Thoracic aorta (tissue), 2 donors: ENCODE measurements at regions not wholly inside any gene's neighbourhood (a gene's known extent, or its start where the extent isn't known, plus 50 kb on each side); places are given as distances from the start of the nearest gene placed in this dataset.

Source experiments
- ATAC-seq: fragments of 150-250 bp; one replicate; pipeline ENCODE4 v1.8.0; 2017; ENCODE audit warnings: low read depth; ENCODE audit not compliant: insufficient number of reproducible peaks, low FRiP score
- DNase-seq: peaks from one replicate; pipeline ENCODE4 v3.0.0-alpha.2; 2020; ENCODE audit warnings: low spot score
- H3K27ac ChIP-seq, 2 donors: fragments of 200-600 bp; sonication (generic); 1 replicate in 1 of 2; 2 replicates in 1 of 2; pipeline ENCODE4 v1.5.1; 2016; ENCODE audit warnings: mild to moderate bottlenecking in 2 of 2, moderate library complexity in 2 of 2
- H3K27me3 ChIP-seq: fragments of 200-600 bp; sonication (generic); replicated peaks from 2 replicates; pipeline ENCODE4 v1.6.0; 2016; ENCODE audit warnings: mild to moderate bottlenecking; ENCODE audit not compliant: insufficient read depth
- H3K36me3 ChIP-seq: fragments of 200-600 bp; sonication (generic); one replicate; pipeline ENCODE4 v1.5.1; 2016
- H3K4me1 ChIP-seq, 2 donors: fragments of 200-600 bp; sonication (generic); 1 replicate in 1 of 2; 2 replicates in 1 of 2; pipeline versions ENCODE4 v1.5.1 to v1.6.0; 2016; ENCODE audit warnings: low read depth in 2 of 2, mild to moderate bottlenecking in 1 of 2; ENCODE audit not compliant: control insufficient read depth in 1 of 2
- H3K4me3 ChIP-seq: fragments of 200-600 bp; sonication (generic); 2 replicates; pipeline ENCODE4 v1.5.1; 2016; ENCODE audit warnings: mild to moderate bottlenecking
- H3K9me3 ChIP-seq: fragments of 200-600 bp; sonication (generic); 2 replicates; pipeline ENCODE4 v1.5.1; 2016
- TF ChIP-seq, protein P1 (sequence below): fragments of 200-600 bp; sonication (generic); IDR thresholded peaks from one replicate; pipeline ENCODE4 v1.5.1; 2019; ENCODE audit warnings: antibody characterized with exemption

DNA sequence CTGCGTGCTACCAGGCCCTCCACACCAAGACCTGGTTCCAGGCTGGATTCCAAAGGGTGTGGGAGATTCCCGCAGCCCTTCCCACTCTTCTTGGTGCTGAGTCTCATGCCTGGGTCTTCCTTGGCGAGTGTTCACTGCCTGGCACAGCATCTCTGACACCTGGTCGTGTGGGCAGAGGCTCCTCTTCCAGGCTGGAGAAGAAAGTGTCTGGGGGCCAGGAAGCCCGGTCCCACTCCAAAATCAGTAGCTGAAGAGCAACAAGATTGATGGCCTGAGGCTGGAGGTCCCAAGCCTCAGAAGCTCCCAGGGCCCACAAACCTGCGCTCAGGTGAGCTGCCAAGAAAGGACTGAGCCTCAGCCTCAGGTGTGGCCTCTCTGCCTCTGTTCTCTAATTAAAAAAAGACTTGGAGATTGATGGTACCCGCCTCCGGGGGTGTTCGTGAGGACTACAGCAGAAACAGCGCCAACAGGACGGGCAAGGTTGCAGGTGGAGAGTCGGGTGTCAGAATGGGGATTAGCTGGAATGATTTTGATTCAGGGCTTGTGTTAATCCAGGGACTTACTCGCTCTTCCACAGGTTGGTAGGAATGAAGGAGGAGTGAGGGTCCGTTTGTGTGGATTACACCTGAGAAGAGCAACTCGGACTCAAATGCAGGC is 217.5 kb downstream of the TEX29 start:
- no peaks in the 10 kb centered on the region for H3K9me3 ChIP-seq
- no peak overlapping the region for H3K4me3 ChIP-seq
- DNase-seq (no peak), ATAC-seq (no peak)
- H3K36me3 ChIP-seq = no peaks in the 10 kb centered on the region
- no peaks in the 10 kb centered on the region for H3K4me1 ChIP-seq
- no peak overlapping the region for H3K27ac ChIP-seq
- H3K27me3 ChIP-seq = no peaks in the 10 kb centered on the region
- TF ChIP-seq, protein P1, sequence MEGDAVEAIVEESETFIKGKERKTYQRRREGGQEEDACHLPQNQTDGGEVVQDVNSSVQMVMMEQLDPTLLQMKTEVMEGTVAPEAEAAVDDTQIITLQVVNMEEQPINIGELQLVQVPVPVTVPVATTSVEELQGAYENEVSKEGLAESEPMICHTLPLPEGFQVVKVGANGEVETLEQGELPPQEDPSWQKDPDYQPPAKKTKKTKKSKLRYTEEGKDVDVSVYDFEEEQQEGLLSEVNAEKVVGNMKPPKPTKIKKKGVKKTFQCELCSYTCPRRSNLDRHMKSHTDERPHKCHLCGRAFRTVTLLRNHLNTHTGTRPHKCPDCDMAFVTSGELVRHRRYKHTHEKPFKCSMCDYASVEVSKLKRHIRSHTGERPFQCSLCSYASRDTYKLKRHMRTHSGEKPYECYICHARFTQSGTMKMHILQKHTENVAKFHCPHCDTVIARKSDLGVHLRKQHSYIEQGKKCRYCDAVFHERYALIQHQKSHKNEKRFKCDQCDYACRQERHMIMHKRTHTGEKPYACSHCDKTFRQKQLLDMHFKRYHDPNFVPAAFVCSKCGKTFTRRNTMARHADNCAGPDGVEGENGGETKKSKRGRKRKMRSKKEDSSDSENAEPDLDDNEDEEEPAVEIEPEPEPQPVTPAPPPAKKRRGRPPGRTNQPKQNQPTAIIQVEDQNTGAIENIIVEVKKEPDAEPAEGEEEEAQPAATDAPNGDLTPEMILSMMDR = no peak

DNA sequence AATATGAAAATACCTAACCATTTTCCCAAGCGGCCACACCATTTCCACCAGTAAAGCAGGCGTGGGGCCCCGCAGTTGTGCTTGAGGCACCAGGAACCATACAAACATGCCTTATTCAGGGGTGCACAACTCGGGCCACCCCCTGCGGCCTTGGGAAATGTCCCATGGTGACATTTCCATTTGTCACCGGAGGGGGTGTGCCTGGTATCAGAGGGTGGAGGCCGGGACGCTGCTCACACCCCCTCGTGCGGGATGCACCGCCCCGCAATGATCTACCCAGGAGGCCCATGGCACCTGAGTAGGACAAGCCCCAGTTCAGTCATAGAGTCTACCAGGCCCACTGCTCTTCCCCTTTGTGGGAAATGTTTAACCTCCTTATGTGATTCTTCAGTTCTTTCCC is 218.8 kb downstream of the TEX29 start:
- H3K27ac ChIP-seq = no peak overlapping the region
- ATAC-seq = no peak
- no peaks in the 10 kb centered on the region for H3K9me3 ChIP-seq
- H3K27me3 ChIP-seq = no peaks in the 10 kb centered on the region
- no peaks in the 10 kb centered on the region for H3K36me3 ChIP-seq
- no peaks in the 10 kb centered on the region for H3K4me1 ChIP-seq
- no peak overlapping the region for H3K4me3 ChIP-seq
- DNase-seq = no peak
- TF ChIP-seq, protein P1 = no peak

DNA sequence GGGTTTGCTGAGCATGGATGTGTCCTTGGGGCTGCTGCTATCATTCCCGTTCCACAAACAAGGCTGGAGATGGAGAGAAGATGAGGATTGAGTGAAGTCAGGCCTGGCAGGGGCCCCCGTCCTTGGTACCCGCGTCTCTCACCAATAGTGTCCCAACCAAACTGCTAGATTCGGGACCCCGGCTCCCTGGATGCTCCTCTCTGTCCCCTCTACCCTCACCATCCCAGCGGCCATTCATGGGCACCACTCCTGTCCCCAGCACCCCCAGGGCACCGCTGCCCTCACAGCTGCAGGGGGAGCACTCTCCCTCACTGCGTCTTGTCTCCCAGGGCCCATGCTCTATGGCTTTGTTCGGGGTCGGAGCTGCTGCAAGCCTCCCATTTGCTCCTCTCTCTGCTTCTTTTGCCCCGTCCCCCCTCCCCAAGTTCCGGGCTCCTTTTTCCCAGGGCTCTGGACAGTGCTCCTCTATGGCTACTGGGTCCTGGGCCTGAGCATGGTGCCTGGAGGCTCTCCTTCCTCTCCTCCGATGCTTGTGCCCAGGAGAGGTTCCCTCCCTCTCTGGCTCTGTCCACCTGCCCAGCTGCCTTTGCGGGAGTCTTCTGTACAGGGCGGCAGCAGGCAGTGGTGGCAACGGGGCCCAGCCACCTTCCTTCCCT is 219.5 kb downstream of the TEX29 start:
- Histone ChIP-seq H3K27me3 (no peaks in the 10 kb centered on the region), H3K36me3 (no peaks in the 10 kb centered on the region), H3K27ac (no peak overlapping the region), H3K9me3 (no peaks in the 10 kb centered on the region), H3K4me1 (no peaks in the 10 kb centered on the region), H3K4me3 (no peak overlapping the region)
- no peak for ATAC-seq
- DNase-seq = no peak
- TF ChIP-seq, protein P1 = no peak

DNA sequence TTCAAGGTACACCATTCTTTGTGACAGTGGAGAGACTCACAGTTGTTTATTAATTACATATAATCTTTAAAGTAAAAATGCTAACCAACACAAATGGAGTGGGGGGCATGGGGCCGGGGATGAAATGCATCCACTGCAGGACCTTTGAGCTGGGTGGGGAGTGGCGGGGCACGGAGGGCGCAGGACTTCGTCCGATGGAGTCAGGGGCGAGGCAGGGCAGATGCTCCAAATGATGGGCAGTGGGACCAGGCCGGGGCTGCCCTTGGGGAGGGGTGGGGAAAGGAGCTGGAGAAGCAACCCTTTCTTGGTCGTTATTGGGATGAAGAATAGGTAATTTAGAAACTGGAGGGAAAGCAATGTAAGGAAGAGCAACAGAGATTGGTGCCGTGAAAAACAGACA is 220.0 kb downstream of the TEX29 start:
- H3K4me3 ChIP-seq = no peak overlapping the region
- no peak for ATAC-seq
- no peak overlapping the region for H3K27ac ChIP-seq
- TF ChIP-seq, protein P1 = no peak
- no peak for DNase-seq
- no peaks in the 10 kb centered on the region for H3K36me3 ChIP-seq
- no peaks in the 10 kb centered on the region for H3K27me3 ChIP-seq
- H3K9me3 ChIP-seq = no peaks in the 10 kb centered on the region
- H3K4me1 ChIP-seq = no peaks in the 10 kb centered on the region

DNA sequence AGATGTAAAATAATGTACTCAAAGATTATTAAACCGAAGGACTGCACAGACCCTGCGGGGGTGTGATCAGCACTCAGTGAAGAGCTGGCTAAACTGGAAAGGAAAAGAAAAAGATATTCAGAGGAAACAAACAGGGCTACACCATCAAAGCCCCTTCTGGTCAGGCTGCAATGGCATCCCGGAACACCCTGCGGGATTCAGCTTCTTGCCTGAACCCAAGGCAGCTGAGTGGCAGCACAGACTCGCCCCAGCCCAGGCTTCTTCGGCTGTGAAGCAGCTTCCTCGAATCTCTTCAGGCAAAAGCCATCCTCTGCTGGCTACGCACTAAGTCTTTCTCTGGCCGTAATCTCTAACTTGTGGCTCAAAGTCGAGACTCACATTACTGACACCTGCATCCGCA is 220.9 kb downstream of the TEX29 start:
- no peaks in the 10 kb centered on the region for H3K36me3 ChIP-seq

More for the DNA sequence above, 220.9 kb downstream of the TEX29 start:
- no peaks in the 10 kb centered on the region for H3K9me3 ChIP-seq
- TF ChIP-seq, protein P1 = no peak
- no peak overlapping the region for H3K27ac ChIP-seq
- H3K4me1 ChIP-seq = no peaks in the 10 kb centered on the region
- H3K4me3 ChIP-seq = no peak overlapping the region
- H3K27me3 ChIP-seq = no peaks in the 10 kb centered on the region
- no peak for DNase-seq
- no peak for ATAC-seq
